ENCODE measurements at regions not wholly inside any gene's neighbourhood (a gene's known extent, or its start where the extent isn't known, plus 50 kb on each side); places are given as distances from the start of the nearest gene placed in this dataset.
"Not testable (repeated sequence)": the region's sequence is repeated elsewhere in the genome, so short reads cannot be mapped to it uniquely, and the experiment has no call there.

DNA sequence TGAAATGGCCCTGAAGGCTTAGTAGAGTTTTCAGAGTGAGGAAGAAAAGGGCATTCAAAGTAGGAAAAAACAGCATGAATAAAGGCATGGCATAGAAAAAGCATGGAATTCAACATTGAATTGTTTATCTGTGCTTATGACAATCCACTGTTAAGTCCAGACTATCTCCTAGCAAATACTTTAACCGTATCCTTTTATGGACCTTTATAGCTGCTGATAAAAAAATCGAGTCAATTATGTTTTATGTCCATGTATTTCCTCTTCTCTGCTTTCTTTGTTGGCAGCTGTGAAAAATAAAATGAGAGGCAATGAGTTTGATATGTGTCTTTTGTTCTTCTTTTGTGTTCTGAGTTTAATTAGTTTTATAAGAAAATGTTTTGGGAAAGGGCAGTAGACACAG lies 70.4 kb downstream of the TDRD15 start:
- DNase-seq (ENCODE audit: low read depth), result no peak

DNA sequence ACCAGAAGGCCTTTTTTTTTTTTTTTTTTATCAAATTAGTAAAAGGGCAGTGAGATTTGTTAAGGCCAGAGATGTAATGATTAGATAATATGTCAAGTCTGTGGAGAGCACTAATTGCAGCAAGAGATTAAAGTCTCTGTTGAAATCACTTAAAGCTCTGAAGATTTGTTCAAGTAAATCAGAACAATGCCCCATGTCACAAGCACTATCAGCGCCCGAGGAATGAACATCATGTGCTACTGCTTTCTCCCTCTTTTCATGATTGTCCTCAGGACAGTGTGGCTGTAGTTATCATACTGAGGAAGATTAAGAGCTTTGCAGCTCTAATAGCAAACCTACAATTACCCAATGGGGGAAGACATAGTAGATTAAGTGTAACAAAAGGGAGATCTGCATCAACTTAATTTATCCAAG lies 71.1 kb downstream of the TDRD15 start:
- DNase-seq (ENCODE audit: low read depth), result no peak

DNA sequence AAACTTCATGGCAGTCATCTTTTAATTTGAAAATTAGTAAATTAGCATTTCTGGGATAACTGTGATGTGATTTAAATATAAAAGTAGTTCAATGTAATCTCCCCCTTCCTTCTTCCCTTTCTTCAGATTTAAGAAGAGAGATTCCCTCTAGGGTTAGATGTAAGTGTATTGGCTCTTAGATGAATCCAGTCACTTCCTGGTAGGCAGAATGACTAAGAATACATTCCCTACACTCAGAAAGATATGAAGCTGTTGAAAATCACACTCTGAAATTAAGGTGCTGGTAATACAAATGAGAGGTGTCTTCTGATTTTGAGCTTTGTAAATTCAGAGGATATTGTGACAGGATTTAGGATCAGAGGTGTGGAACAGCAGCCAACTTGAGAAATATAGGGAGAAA lies 71.6 kb downstream of the TDRD15 start:
- no peak for DNase-seq (ENCODE audit: low read depth)

DNA sequence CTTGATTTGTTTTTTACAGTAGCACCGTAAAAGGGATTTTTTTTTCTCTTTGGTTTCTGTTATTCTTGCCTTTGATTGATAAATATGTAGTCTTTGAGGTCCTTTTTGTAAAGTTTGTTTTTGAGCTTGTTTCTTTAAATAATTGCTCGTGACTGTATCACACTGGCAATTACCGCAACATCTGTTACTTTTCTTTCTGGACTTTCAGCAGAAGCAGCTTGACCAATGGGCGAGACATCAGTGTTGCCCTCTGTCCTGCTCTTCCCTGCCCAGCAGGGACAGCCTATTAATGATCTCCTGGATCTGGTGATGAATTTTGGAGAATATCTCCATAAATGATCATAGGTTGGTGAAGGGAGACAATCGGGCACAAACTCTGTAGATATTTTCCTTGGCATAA lies 74.9 kb downstream of the TDRD15 start:
- DNase-seq (ENCODE audit: low read depth), result no peak

DNA sequence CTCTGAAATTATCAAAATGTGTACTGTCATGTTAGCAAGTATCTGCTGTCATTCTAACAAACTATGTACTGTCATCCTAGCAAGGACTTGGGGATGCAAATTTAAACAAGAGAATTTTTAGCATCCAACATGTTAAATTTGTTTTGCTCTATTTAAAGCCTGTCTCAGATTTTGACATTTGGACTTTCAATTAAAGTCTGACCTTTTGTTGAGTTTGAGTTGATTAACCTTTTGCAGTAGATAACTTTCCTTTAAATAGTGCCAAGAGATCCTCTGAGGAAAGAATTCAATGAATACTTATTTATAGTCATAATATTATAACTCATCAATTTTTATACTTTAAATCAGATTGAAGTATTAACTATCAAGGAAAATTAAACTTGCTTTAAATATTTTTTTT lies 80.2 kb downstream of the TDRD15 start:
- no peak for DNase-seq (ENCODE audit: low read depth)

DNA sequence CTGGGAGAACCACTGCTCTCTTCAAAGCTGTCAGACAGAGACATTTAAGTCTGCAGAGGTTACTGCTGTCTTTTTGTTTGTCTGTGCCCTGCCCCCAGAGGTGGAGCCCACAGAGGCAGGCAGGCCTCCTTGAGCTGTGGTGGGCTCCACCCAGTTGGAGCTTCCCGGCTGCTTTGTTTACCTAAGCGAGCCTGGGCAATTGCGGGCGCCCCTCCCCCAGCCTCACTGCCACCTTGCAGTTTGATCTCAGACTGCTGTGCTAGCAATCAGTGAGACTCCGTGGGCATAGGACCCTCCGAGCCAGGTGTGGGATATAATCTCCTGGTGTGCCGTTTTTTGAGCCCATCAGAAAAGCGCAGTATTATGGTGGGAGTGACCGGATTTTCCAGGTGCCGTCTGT lies 90.3 kb downstream of the TDRD15 start:
- not testable (repeated sequence) for DNase-seq (ENCODE audit: low read depth)

DNA sequence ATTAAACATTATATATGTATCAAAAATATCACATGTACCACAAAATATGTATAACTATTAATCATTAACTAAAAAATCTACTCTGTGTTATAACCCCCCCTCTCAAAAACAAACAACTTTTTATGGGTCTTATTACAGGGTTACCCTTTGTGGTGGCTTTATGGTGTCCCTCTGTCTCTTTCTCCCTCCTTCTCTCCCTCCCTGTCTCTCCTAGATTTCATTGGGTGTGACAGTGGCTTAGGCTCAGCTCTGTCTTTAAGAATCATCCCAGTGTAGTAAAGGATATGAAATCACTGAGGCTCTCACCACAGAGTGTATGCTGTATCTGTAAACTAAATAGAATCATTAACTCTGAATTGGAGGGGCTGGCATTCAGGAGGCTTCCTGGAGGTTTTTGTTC lies 93.7 kb downstream of the TDRD15 start:
- DNase-seq (ENCODE audit: low read depth), result no peak

DNA sequence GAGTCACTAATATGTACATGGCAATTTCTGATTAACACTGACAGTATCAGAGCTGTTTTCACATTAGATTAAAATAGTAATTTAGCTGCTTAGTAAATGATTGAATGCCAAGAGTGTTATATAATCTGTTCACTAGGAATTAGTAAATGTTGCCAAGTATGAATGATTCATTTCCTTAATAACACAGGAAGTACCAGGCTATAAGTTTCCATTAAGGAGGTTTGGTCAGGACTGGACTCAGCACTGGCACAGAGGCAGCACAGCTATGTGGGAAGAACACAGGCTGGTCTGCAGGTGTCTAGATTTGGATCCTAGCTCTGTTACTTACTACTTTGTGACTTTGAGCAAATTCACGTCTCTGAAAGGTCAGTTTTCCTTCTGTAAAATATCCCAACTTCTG lies 97.2 kb downstream of the TDRD15 start:
- no peak for DNase-seq (ENCODE audit: low read depth)

DNA sequence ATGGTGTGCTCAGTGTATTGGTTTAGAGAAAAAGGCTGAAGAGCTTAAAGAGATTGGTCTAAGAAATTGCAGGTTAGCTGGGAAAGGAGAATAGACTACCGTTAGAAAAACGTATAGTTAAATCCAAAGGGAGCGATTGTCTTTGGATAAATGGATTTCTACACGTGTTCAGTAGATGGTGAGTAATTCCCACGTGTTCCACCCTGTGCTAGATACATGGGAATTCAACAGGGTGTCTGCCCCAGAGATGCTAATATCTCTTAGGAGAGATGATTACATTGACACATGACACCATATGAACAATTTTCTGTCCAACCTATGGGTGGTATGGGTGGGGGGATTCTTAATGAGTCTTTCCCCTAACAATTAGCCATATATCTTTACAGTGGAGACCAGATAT lies 99.8 kb downstream of the TDRD15 start:
- no peak for DNase-seq (ENCODE audit: low read depth)

DNA sequence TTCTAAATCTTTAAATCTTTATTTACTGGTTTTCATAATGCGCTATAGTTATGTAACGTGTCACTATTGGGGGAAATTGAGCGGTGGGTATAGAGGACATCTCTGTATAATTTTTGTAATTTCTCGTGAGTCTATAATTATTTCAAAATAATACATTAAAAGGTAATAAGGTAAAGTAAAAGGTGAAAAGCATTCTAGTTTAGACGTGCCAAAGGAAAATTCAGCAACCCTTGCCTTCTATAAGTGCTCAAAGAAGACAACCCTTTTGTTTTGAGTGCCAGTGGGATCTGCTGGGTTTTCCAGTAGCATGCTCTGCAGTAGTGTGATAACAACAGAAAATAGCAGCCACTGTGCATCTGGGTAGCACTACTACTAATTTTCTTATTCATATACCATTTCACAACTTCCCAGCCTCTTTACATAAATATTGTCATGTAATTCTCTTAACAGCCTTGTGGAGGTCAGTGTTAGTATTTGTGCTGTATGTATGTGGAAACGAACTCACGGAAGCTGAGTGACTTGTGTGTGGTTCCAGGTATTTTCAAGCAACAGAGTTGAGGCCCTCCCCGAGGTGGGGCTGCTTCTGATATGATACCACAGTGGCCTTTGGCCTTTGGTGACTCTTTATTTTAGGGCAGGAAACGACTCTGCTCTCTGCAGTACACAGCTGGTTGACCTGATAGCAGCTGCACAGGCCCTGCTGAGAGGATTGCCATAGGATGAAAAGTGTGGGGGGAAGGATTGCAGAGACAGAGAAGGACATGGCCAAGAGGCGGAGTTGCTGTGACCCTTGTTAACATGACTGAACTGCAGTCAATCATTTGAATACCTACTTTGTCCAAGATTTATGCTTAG lies 104.5 kb downstream of the TDRD15 start:
- DNase-seq (ENCODE audit: low read depth), result no peak

DNA sequence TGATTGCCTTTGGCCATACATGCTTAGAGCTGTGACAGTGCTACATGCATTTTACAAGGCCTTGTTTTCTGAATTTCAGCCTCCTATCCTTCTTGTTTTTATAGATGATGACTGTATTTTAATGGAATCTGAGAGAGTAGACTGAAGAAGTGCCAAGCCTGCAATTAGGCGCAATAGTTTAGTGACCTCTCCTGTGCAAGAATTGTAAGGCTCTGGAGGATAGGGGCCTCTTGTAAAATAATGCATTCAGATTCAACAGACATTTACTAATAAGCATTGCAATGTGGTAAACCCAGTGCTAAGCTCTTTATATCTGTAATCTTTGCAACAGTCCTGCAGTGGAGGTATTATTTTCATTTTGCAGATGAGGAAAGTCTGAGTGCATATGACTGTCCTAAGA lies 105.5 kb downstream of the TDRD15 start:
- no peak for DNase-seq (ENCODE audit: low read depth)

DNA sequence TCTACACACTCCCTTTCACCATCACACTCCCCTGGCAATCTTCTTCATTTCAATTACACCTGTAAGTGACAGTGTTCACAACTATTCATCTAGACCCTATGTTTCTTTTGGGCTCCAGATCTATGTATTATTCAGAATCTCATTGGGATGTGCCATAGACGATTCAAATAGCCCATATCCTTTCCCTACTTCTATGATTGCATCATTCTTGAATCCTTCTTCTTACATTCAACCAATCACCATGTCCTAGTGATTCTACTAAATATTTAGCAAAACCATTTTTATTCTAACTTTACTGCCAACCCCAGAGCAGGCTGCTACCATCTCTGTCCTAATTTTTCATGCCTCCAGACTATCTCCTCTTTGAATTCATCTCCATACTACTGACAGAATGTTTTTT lies 106.4 kb downstream of the TDRD15 start:
- DNase-seq (ENCODE audit: low read depth), result no peak

DNA sequence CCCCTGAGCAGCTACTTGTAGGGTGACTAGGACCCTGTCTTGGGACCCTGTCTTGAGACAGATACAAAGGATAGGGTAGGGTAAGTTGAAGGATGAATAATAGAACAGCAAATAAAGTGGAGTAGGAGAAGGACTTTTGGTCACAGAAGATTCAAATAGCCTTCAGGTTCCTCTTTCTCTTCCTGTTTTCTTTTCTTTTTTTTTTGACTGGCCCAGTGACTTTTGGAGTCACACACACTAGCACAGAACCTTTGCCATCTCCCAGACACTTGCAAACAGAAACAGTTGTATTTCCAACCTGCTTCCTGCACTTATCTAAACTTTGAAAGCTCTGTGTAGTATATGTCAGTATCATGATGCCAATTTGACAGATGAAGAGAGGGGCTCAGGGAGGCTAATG lies 108.2 kb downstream of the TDRD15 start:
- no peak for DNase-seq (ENCODE audit: low read depth)

DNA sequence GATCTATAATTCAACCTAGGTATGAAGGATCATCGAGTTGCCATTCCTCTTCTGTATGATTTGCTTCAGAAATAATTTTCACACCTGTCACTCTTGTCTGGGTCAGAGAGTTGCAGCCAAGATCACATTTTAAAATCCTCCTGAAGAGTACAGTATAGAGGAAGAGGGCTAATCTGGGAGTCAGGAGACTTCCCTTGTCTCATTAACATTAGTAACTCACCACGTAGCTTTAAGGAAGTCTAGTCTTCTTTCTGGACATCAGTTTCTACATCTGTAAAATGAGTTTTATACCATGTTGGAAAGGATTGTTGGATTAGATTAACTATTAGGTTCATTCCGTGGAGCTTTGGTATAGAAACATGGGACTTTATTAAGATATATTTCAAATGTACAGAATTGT lies 109.4 kb downstream of the TDRD15 start:
- no peak for DNase-seq (ENCODE audit: low read depth)

DNA sequence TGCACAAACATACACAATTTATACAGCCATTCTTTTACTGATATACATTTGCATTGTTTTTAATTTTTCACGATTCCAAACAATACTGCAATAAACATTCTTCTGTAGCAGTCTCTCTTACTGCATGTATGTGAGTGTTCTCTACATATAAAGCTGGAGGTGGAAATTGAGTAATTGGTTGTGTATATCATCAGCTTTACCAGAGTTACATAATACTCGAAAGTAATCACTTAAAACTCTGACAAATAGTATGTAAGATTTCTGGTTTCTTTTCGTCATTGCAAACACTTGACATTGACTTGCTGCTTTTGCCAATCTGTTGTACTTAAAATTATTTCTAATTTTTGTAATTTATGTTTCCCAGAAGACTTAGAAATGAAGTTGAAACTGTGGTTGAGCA lies 110.2 kb downstream of the TDRD15 start:
- no peak for DNase-seq (ENCODE audit: low read depth)

DNA sequence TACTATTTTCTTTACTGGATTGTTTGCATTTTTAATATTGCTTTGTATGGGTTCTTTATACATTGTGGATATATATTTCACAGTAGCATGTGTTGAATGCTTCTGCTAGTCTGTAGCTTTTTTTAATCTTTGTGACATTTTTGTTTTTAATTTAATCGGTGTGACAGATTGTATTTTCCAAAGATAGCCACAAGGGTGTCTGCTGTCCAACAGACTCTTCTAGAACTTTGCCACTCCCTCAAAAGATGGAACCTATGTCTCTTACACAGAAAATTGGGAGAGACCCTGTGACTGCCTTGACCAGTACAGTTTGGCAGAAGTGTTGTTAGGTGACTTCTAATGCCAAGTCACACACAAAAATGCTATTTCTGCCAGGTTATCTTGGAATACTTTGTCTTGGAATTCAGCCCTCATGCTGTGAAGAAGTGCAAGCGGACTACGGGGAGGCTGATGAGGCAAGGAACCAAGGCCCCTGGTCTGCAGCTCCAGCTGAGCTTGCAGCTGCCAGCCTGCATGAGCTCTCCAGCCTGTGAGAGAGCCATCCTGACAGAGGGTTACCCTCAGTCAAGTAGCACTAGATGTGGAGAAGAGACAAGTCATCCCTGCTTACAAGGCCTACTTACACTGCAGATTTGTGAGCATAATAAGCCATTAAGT lies 110.8 kb downstream of the TDRD15 start:
- no peak for DNase-seq (ENCODE audit: low read depth)

DNA sequence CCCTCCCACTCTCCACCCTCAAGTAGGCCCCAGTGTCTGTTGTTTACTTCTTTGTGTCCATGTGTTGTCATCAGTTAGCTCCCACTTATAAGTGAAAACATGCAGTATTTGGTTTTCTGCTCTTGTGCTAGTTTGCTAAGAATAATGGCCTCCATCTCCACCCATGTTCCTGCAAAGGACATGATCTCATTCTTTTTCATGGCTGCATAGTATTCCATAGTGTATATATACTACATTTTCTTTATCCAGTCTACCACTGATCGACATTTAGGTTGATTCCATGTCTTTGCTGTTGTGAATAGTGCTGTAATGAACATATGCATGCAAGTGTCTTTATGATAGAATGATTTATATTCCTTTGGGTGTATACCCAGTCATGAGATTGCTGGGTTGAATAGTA lies 116.0 kb downstream of the TDRD15 start:
- not testable (repeated sequence) for DNase-seq (ENCODE audit: low read depth)

DNA sequence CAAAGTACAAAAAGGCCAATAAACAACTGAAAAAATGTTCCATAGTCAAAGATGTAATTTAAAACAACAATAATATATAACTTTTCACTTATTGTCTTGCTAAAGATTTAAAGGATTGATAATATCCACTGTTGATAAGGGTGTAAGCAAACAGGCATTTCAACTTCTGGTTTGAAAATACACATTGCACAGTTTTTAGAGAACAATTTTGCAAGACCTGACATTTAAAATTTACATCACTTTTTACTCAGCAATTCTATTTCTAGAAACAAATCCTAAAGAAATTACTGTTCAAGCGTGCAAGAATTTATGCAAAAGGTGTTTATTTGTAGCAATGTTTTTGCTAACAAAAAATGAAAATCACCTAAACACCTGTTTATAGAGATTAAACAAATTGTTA lies 120.4 kb downstream of the TDRD15 start:
- DNase-seq (ENCODE audit: low read depth), result no peak

DNA sequence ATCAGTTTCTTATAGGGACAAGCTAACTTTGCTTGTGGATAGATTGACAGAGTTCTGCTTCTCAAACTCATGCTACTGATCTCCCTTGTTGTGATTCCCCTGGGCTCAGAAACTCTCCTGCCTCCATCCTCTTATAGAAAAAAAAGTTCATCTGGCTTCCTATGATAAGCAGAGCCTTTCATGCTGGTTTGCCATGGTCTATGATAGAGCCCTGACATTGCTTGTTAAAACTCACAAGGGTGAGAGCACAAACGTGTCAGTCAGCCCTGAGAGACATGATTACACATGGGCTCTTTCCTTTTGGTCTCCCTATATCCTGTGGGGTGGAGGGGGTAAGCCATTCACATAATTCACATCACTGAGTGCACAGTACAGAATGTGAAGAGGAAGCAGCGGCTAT lies 121.8 kb downstream of the TDRD15 start:
- no peak for DNase-seq (ENCODE audit: low read depth)

DNA sequence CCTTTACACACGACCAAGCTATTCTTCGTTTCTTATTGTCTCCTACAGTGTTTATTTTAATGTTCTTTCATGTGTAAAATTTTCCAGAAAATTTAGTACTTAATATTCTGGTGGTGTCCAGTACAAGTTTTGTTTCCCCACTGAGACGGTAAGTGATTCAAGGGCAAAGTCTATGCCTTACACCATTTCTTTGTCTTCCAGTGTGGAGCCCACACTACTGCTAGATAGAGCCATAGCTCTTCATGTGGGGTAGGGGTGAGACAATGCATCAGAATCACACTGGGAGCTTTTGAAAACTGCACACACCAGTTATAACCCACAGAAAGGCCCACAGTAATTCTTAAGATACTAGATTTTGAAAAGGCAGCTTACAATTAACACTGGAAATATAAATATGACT lies 125.6 kb downstream of the TDRD15 start:
- no peak for DNase-seq (ENCODE audit: low read depth)

DNA sequence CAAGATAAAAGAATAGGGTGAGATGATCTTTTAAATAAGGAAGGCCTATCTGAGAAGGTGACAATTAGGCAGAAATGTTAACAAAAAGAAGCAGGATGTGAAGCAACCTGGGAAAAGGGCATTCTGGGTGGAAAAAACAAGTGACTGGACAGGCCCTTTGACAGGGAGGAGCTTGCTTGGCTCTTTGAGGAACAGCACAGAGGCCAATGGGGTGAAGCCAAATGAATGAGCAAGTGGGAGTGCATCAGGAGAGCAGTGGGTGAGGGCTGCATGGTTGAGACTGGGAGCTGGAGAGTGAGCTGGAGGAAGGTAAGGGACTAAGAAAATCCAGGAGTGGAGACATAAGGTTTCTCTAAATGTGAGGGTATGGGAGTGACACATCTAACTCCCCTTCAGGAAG lies 126.9 kb downstream of the TDRD15 start:
- DNase-seq (ENCODE audit: low read depth), result no peak

DNA sequence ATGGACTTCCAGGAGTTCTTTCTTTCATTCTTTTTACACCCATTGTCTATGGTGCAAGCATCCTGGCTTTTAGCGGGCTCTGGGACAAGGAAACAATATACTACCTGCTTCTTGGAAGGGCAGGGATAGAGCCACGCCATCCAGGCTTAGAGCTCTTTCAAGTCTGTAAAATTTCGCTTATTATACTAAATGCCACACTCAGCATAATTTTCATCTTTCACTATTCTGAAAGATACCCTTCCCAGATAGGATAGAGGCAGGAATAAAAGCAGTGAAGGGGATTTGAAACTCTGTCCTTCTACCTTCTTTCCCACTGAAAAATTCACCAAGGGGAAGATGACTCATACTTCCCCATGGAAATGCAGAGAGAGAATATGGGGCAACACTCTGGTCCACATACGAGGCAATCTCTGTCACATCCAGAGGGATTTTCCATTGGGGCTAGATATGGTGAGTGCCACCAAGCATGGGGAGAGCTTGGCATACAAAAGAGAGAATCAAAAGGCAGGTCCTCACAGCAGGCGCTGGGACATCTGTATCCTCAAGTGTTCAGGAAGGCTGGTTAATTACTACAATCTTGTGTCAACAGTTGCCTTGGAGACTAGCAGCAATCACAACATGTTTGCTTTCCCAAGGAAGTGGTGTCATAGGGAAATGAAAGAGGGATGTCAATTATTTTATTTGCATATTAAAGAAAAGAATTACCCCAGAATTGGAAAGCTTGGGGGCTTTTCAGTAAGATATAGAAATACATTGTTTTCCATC lies 127.6 kb downstream of the TDRD15 start:
- no peak for DNase-seq (ENCODE audit: low read depth)
